ENCODE measurements at regions not wholly inside any gene's neighbourhood (a gene's known extent, or its start where the extent isn't known, plus 50 kb on each side); places are given as distances from the start of the nearest gene placed in this dataset.

DNA sequence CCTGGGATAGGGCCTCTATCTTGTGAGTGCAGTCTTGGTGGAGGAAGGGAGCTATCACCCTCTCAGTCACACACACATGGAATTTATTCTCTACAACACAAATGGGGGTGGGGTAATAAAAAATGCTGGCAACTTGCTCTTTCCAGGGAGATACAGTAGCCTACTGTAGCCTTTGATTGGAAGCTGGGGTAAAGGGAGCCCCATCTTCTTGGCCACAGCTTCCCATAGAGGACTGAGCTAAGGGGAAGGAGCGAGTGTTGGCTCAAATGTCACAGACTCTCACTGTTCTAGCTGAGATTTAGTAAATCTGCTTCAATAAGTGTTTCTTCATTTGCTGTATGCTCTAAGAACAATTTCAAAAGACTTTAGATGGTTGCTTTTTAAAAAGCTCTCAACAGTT is 222.2 kb upstream of the CXCL12 start:
- H3K4me1 Mint-ChIP-seq (ENCODE audit: low read depth, unreplicated experiment), result no peaks in the 10 kb centered on the region
- TF ChIP-seq, protein P1, sequence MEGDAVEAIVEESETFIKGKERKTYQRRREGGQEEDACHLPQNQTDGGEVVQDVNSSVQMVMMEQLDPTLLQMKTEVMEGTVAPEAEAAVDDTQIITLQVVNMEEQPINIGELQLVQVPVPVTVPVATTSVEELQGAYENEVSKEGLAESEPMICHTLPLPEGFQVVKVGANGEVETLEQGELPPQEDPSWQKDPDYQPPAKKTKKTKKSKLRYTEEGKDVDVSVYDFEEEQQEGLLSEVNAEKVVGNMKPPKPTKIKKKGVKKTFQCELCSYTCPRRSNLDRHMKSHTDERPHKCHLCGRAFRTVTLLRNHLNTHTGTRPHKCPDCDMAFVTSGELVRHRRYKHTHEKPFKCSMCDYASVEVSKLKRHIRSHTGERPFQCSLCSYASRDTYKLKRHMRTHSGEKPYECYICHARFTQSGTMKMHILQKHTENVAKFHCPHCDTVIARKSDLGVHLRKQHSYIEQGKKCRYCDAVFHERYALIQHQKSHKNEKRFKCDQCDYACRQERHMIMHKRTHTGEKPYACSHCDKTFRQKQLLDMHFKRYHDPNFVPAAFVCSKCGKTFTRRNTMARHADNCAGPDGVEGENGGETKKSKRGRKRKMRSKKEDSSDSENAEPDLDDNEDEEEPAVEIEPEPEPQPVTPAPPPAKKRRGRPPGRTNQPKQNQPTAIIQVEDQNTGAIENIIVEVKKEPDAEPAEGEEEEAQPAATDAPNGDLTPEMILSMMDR (IDR thresholded peaks at IDR 0.05; ENCODE audit: unreplicated experiment), result no peak
- H3K9me3 Mint-ChIP-seq (ENCODE audit: low read depth, unreplicated experiment), result no peaks in the 10 kb centered on the region
- H3K27me3 Mint-ChIP-seq (ENCODE audit: unreplicated experiment), result peaks cover 69% of the 10 kb centered on the region
- CTCF ChIA-PET, result no interaction called here
- no peaks in the 10 kb centered on the region for H3K36me3 Mint-ChIP-seq (ENCODE audit: insufficient read depth, unreplicated experiment)
- no peak overlapping the region for H3K4me3 Mint-ChIP-seq (ENCODE audit: low read depth, unreplicated experiment)
- intact Hi-C loops (cut with micrococcal nuclease; ENCODE audit: unreplicated experiment), result no loop called here
- no TSS peak for BruUV-seq (replicated peaks)
- H3K27ac Mint-ChIP-seq (ENCODE audit: unreplicated experiment), result no peak overlapping the region
- no peak for DNase-seq

DNA sequence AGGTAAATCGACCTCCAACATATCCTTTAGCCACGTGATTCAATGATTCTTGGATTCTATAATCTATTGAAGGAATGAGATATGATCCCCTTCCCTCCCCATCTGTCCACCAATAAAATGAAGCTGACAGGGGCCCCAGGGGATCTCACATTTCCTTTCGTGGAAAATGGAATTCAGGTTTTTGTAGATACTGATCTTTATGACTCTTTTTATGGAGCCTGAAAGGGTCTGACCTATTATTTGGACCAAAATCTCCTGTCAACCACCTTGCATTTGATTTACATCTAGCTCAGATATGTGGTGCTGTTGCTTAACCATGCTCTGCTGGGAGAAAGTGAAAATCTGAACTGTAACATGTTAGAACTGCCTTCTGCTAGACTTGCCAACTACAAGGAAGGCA is 234.0 kb upstream of the CXCL12 start:
- H3K27ac Mint-ChIP-seq (ENCODE audit: unreplicated experiment), result no peak overlapping the region
- intact Hi-C loops (cut with micrococcal nuclease; ENCODE audit: unreplicated experiment), result no loop called here
- no peaks in the 10 kb centered on the region for H3K27me3 Mint-ChIP-seq (ENCODE audit: unreplicated experiment)
- H3K9me3 Mint-ChIP-seq (ENCODE audit: low read depth, unreplicated experiment), result peaks cover 6% of the 10 kb centered on the region
- no peaks in the 10 kb centered on the region for H3K36me3 Mint-ChIP-seq (ENCODE audit: insufficient read depth, unreplicated experiment)
- H3K4me3 Mint-ChIP-seq (ENCODE audit: low read depth, unreplicated experiment), result no peak overlapping the region
- TF ChIP-seq, protein P1 (IDR thresholded peaks at IDR 0.05; ENCODE audit: unreplicated experiment), result no peak
- CTCF ChIA-PET, result interaction anchor here (0.6 kb wide), 1 partner anchor 600 kb away, joined by 8 read pairs; no protein-coding TSS in a partner anchor
- no TSS peak for BruUV-seq (replicated peaks)
- no peaks in the 10 kb centered on the region for H3K4me1 Mint-ChIP-seq (ENCODE audit: low read depth, unreplicated experiment)
- DNase-seq, result no peak

DNA sequence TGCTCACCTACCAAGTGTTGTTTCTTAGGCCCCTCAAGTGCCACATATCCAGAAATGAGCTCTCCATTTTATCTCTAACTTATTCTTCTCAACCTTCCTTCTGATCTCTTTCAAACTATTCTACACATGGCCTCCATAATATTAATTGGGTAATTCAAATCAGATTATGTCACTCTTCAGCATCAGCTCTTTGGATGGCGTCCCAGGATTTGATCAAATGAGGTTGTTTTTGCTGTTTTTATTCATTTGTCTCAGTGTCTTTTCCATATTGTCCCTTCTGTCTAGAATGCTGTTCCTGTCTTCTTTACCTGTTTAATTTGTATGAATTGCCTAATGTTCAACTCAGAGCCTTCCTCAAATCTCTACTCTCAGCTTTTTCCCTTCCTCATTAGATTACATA is 234.6 kb upstream of the CXCL12 start:
- Mint-ChIP-seq H3K27ac (ENCODE audit: unreplicated experiment) (no peak overlapping the region), H3K4me1 (ENCODE audit: low read depth, unreplicated experiment) (no peaks in the 10 kb centered on the region), H3K36me3 (ENCODE audit: insufficient read depth, unreplicated experiment) (no peaks in the 10 kb centered on the region), H3K9me3 (ENCODE audit: low read depth, unreplicated experiment) (peaks cover 6% of the 10 kb centered on the region), H3K27me3 (ENCODE audit: unreplicated experiment) (no peaks in the 10 kb centered on the region), H3K4me3 (ENCODE audit: low read depth, unreplicated experiment) (no peak overlapping the region)
- intact Hi-C loops (cut with micrococcal nuclease; ENCODE audit: unreplicated experiment), result no loop called here
- no peak for DNase-seq
- TF ChIP-seq, protein P1 (IDR thresholded peaks at IDR 0.05; ENCODE audit: unreplicated experiment), result no peak
- no TSS peak for BruUV-seq (replicated peaks)
- CTCF ChIA-PET, result interaction anchor here (0.6 kb wide), 1 partner anchor 600 kb away, joined by 8 read pairs; no protein-coding TSS in a partner anchor

DNA sequence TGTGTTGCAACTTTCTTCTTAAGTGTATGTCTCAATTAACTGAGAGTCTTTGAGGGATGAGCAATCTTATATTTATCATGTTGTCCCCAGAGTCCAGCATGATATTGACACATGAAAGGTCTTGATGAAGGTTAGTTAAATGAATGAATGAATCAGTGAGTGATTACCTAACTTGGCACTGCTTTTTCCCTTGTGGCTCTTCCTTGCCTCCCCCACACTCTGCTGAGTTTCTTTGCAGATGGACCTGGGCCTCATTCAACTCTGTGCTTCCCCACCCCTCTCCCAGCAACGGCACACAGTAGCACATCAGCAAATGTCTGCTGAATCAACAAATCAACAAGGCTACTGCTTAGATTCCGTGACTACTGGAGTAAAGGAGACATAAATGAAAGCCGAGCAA is 235.1 kb upstream of the CXCL12 start:
- no TSS peak for BruUV-seq (replicated peaks)
- no peak for DNase-seq
- TF ChIP-seq, protein P1 (IDR thresholded peaks at IDR 0.05; ENCODE audit: unreplicated experiment), result no peak
- no peak overlapping the region for H3K27ac Mint-ChIP-seq (ENCODE audit: unreplicated experiment)
- no peaks in the 10 kb centered on the region for H3K27me3 Mint-ChIP-seq (ENCODE audit: unreplicated experiment)
- CTCF ChIA-PET, result no interaction called here
- H3K4me3 Mint-ChIP-seq (ENCODE audit: low read depth, unreplicated experiment), result no peak overlapping the region
- no peaks in the 10 kb centered on the region for H3K4me1 Mint-ChIP-seq (ENCODE audit: low read depth, unreplicated experiment)
- intact Hi-C loops (cut with micrococcal nuclease; ENCODE audit: unreplicated experiment), result loop anchor here (10.0 kb wide), 1 partner anchor 55 kb away; no protein-coding TSS in a partner anchor
- H3K36me3 Mint-ChIP-seq (ENCODE audit: insufficient read depth, unreplicated experiment), result no peaks in the 10 kb centered on the region
- H3K9me3 Mint-ChIP-seq (ENCODE audit: low read depth, unreplicated experiment), result peaks cover 6% of the 10 kb centered on the region

Measured in Calu3 (cell line).